BJ (cell line): ENCODE measurements at regions not wholly inside any gene's neighbourhood (a gene's known extent, or its start where the extent isn't known, plus 50 kb on each side); places are given as distances from the start of the nearest gene placed in this dataset.

Experiments used
- CTCF ChIA-PET: fragments of 350-600 bp; formaldehyde crosslinking; extraction: SDS; loops from one replicate; lab custom pipeline; 2021; ENCODE audit warnings: antibody characterized with exemption, inconsistent platforms; lab: Yijun Ruan, JAX
- POLR2A ChIA-PET: fragments of 300-600 bp; sonication (Branson Sonifier 250); formaldehyde crosslinking; extraction: SDS; loops from one replicate; lab custom pipeline; 2021; ENCODE audit warnings: antibody characterized with exemption; lab: Charles Lee
- DNase-seq: peaks from one replicate; pipeline ENCODE4 v3.0.0-alpha.2; 2011; ENCODE audit warnings: low read depth
- H3K27me3 ChIP-seq: 2 replicates; pipeline ENCODE4 v1.6.0; 2011; ENCODE audit warnings: low read length; ENCODE audit not compliant: control insufficient read depth, insufficient read depth
- H3K36me3 ChIP-seq: 2 replicates; pipeline ENCODE4 v1.5.1; 2011; ENCODE audit warnings: low read length; ENCODE audit not compliant: control insufficient read depth, insufficient read depth
- H3K4me3 ChIP-seq: 2 replicates; pipeline ENCODE4 v1.5.1; 2011; ENCODE audit warnings: low read depth, mild to moderate bottlenecking, control low read depth, low read length
- CTCF ChIP-seq: IDR thresholded peaks from 2 replicates; pipeline ENCODE4 v1.5.1; 2011; ENCODE audit warnings: low read depth, mild to moderate bottlenecking, control low read depth, inconsistent platforms, low read length, moderate library complexity; ENCODE audit not compliant: insufficient read depth

GRCh38 chr2:239526666-239527415, 126.0 kb upstream of the HDAC4 start:
- CTCF ChIA-PET, result no interaction called here
- Histone ChIP-seq H3K27me3 (no peaks in the 10 kb centered on the region), H3K4me3 (no peak overlapping the region), H3K36me3 (no peaks in the 10 kb centered on the region)
- POLR2A ChIA-PET, result no interaction called here
- no peak for TF ChIP-seq CTCF
- no peak for DNase-seq

GRCh38 chr2:239526038-239526437, 125.2 kb upstream of the HDAC4 start:
- Histone ChIP-seq H3K36me3 (no peaks in the 10 kb centered on the region), H3K4me3 (no peak overlapping the region), H3K27me3 (no peaks in the 10 kb centered on the region)
- no peak for TF ChIP-seq CTCF
- ChIA-PET CTCF (no interaction called here), POLR2A (no interaction called here)
- DNase-seq, result no peak

GRCh38 chr2:239523954-239524330, 123.1 kb upstream of the HDAC4 start:
- peak; percentile 8 for DNase-seq
- ChIA-PET CTCF (interaction anchor here (1.0 kb wide), 1 partner anchor 10 kb away, joined by 3 read pairs; no protein-coding TSS in a partner anchor), POLR2A (no interaction called here)
- H3K36me3 ChIP-seq, result no peaks in the 10 kb centered on the region
- no peak overlapping the region for H3K4me3 ChIP-seq
- no peaks in the 10 kb centered on the region for H3K27me3 ChIP-seq
- TF ChIP-seq CTCF, result no peak

GRCh38 chr2:239523147-239523953, 122.5 kb upstream of the HDAC4 start:
- no peak for TF ChIP-seq CTCF
- no peak for DNase-seq
- ChIA-PET CTCF (interaction anchor here (1.0 kb wide), 1 partner anchor 10 kb away, joined by 3 read pairs; no protein-coding TSS in a partner anchor), POLR2A (no interaction called here)
- H3K36me3 ChIP-seq, result no peaks in the 10 kb centered on the region
- no peaks in the 10 kb centered on the region for H3K27me3 ChIP-seq
- no peak overlapping the region for H3K4me3 ChIP-seq

GRCh38 chr2:239522740-239523119, 121.9 kb upstream of the HDAC4 start:
- POLR2A ChIA-PET, result no interaction called here
- Histone ChIP-seq H3K4me3 (no peak overlapping the region), H3K36me3 (no peaks in the 10 kb centered on the region), H3K27me3 (no peaks in the 10 kb centered on the region)
- TF ChIP-seq CTCF, result no peak
- no peak for DNase-seq
- CTCF ChIA-PET, result no interaction called here
